HCEC 1CT (cell line): ENCODE measurements at regions not wholly inside any gene's neighbourhood (a gene's known extent, or its start where the extent isn't known, plus 50 kb on each side); places are given as distances from the start of the nearest gene placed in this dataset.
A peak's percentile ranks its signal among the peaks of the same experiment; 100 is the strongest.

Experiments used
- DNase-seq: peaks from one replicate; pipeline ENCODE4 v3.0.0-alpha.2; 2017

DNA sequence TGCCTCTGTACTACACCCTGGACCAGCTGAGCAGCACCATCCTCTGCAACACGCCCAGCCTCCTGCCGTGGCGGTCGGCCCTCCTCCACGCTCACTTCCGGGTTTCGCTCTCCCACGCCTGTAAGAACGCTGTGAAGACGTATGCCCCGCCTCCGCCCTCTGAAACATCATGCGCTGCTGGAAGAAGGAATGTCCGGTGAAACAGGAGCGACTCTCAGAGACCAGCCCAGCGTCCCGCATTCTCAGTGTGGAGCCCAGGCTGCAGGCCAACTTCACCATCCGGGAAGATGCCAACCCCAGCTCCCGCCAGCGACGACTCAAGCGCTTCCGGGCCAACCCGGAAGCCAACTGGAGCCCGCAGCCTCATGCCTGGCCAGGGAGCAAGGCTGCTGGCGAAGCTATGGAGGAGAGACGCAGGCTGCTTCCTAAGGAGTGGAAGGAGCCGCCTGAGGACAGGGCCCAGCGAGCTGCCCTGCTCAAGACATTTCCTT lies 186.1 kb upstream of the SLITRK2 start:
- DNase-seq = no peak

DNA sequence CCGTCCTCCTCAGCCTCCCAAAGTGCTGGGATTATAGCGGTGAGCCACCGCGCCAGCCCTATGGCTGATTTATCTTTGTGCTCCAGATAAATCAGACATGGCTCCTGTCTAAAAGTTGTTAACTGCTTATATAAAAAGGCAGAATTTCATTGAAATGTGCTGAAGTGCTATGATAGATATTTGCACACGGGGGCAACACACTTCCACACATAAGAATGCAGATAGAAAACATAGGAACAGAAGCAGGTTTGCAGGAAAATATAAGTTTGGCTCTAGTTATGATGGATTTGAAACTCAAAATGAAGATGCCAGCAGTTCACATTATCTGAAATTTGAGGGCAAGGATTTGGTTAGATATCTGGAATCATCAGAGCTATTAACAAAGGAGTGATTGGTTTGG lies 163.1 kb upstream of the SLITRK2 start:
- no peak for DNase-seq

DNA sequence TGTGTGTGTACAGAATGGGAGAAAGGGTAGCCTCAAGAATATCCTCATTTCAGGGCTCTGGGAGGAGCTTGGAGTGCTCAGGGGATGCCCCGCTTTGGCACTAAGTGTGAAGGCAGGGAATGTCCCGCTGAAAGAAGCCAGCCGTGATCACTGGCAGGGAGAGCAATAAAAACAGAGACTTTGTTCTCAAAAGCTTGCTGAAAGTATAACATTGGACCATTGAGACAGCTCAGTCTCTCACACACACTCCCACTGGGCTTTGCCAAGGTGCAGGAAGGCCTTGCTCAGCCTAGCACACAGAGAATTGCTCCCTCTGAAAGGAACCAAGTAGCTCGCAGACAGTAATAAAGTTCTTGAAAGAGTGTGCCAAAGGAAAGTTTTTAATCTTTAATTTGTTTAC lies 143.8 kb upstream of the SLITRK2 start:
- no peak for DNase-seq

DNA sequence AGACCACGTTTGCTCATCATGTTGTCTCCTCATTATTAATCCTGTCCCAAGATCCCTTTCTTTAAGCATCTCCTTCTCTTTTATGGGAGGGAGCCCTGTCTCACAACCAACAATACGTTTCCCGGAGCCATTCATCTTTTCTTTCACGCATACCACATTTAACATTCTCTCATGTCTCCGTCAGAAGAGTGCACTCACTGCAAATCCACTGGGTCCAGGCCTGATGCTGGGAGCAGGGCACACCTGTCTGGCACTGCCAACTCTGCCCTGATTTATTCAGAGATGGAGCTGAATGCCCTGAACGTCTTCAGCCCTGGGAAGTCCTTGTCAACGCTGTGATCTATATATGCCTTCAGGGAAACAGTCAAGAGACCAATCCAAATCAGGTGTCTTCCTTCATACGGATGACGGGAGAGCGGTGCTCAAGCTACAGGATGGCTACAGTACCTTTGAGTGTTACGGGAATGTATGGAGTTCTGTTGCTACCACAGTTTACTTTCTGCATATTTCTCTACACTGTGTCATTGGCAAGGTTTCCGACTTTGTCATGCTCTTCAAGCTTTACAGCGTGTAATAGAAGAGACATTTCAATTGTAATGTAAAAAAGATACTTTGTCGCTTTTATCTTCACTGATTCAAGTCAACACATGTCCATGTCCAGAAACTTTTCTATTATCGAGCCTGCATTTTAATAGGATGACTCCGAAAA lies 140.4 kb upstream of the SLITRK2 start:
- DNase-seq = no peak

DNA sequence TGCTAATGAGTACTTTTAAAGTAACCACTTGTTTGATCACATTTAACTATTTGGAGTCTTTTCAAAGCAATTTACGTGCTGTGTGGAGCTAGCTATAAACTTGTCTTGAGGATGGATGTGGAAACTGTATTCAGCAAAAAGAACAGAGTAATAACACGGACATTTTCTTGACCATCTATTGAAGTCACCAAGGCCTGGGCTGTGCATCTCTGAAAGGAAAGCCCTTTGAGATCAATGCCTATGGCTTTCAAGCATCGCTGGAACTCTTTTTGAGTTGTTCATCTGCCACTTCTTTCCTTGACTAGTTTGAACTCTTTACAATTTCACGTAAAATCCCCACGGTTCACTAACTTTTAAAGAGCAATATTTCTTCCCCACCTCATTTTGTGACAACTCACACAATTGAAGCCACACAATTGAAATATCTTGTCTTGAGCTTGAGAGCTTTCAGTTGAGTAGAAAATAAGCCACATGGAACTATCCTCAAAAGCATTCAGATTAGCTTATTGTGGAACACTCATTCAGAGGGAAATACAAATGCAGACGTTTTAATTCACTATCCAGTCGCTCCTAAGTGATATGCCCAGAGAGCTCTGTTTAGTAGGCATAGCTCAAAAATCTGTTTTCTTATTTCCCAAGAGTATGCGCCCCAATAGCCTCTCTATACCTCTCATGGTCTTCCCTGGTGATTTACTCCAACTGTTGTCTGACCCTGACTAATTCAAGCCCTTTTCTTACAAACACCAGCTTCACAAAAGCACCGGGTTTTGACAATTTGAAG lies 134.9 kb upstream of the SLITRK2 start:
- DNase-seq = no peak

DNA sequence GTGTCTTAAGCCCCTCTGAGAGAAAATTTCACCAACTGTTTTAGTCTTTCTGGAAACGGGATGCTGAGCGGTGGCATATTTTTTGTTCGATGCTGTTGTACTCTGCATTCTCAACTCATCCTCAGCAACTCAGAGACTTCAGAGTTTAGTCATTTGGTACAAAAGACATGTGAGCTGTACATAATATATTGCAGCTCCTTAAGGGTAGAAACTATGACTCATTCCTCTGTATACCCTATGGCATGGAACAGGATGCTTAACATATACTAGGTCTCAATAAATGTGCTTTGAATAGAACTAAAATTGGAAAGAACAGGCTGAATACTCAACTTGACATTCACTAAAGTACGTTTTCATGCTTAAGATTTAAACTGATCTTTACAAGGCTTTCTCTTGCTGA lies 130.5 kb upstream of the SLITRK2 start:
- DNase-seq = no peak

DNA sequence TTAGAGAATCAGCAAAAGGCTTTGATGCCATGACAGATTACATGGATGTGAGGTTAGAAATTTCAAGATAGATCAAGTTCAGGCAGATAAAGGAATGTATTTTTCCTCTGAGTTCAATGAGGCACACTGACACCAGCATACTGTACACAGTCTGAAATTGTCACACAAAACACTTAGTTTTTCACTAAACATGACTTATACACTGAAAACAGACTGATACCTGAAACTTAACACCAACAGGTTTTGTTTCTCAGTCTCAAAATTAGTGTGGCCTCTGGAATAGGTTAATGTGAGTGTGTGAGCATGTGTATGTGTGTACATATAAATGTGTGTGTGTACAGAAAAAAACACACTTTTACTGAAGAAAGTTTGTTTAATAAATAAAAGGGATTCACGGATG lies 129.9 kb upstream of the SLITRK2 start:
- no peak for DNase-seq

DNA sequence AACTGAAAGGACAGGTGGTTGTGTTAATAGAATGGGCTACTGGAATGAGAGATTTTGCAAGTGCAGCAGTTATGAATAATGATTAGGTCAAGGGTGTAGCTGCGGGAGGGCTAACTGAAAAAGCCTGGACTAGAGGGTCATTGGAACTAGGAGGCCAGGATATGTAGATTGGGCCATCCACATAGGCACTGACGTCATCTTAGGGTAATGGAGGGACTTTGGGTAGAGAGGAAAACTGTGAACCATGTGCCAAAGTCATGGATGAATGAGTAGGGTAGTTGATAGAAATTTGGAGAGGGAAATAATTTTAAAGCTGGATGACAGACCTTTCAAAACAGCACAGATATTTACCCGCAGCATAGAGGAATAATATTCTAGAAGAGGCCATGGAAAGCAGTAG lies 123.6 kb upstream of the SLITRK2 start:
- DNase-seq = no peak

DNA sequence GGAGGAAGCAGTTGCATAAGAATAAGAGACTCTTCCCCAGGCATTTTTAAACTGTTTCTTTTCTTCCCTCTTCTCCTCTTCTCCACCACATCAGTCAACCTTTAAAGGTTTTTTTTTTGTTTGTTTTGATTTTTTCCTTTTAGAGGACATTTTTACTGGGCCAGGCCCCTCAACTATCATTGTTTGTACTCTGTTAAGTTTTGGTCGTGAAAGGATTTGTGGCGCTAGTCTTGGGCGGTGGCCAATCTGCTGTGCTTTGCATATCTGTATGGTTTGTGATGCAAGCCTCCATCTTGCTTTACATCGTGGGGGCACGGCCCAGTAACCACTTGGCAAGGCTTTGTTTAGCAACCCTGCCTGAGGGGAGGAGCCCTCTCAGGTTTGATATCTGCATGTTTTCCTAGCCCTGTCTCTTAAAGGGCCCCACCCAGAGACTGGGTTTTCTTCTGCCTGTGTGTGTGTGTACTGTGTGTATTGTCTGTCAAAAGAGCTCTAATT lies 101.9 kb upstream of the SLITRK2 start:
- no peak for DNase-seq

DNA sequence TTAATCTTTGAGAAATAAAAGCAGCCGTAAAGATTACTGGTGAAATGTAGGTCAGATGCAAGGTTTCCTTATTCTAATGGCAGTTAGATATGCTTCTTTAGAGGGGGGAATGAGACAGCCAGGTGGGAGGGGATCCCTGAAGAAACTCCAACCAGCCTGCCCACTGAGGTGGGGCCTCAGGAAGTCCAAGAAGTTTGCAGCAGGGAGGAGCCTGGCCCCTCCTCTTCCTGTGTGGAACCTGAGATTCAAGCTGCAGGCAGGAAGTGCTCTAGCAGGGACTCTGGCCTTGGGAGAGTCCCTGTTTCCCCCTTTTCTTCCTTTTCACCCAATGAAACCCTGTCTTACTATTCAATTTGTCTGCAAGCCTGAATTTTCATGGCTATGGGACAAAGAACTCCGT lies 101.4 kb upstream of the SLITRK2 start:
- no peak for DNase-seq

DNA sequence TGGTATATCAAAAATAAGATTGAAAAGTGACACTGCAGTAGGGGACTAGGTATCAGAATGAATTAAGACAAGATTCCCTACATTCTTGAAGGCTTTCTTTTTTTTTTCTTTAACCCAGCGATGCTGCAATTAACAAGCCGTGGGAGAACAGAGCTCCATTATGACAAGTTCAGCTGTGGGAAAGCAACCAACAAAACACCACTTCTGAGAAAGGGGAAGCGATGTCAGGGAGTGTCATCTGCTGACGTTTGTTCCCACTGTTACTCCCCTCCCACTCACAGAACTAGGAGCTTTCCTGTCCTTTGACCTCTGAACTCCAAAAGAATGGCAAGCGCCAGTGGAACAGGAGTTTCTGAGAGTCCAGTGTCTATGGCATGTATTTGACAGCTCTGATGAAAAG lies 90.2 kb upstream of the SLITRK2 start:
- no peak for DNase-seq

DNA sequence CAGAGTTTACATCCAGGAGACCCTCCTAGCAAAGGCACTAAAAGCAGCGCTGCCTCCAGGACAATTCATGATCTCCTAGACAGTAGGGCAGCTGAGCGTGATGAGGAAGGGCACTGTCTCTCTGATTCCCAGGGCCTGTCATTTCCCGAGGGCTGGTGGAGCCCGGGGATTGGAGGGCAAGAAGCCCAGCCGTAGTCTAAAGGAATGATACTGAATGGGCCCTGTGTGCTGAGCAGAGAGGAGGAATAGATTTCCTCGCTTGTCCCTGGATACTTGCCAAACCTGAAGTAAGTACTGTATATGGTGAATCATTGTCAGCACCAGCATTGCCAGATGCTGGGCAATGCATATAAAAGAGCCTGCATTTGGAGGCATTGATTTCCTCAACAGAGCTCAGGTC lies 88.0 kb upstream of the SLITRK2 start:
- DNase-seq = peak; percentile 25

DNA sequence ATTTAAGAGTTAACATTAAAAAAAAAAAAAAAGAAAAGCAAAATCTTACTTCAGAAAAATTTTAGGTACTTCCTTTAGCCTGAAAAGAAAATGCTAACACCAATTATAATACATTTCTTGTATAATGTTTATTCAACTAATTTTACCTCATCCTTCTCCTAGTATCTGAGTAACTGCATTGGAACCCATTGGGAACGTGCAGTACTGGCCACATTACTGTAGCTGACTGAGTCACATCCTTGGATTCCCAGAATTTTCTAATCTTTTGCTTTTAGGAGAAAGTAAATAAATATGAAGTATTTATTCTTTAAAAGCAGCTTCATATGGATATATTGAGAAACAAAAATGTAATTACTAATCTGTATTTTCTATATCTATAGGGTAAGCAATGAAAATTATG lies 82.6 kb upstream of the SLITRK2 start:
- peak; percentile 10 for DNase-seq

DNA sequence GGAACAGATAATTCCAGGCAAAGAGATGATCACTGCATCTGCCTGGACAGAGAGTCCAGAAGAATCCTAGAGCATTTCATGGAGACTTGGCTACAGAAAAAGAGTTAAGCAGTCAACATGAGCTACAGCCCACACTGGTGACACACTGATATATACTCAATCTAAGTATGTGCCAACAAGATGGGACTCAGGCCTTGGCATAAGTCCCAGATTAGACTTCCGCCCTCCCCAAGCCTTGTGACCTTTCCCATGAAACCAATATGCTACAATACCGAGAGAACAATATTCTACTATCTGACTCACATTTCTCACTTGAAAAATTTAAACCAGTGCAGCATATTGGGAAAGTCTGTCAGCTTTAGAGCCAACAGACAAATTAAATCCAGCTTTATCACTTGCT lies 65.7 kb upstream of the SLITRK2 start:
- peak; percentile 13 for DNase-seq
